CD14-positive monocyte (primary cell): ENCODE measurements at regions not wholly inside any gene's neighbourhood (a gene's known extent, or its start where the extent isn't known, plus 50 kb on each side); places are given as distances from the start of the nearest gene placed in this dataset.

Experiments
- DNase-seq, 3 donors: peaks; one replicate each; pipeline ENCODE4 v3.0.0-alpha.2; 2011 to 2022
- H2AFZ ChIP-seq: 2 replicates; pipeline ENCODE4 v1.6.0; 2012; ENCODE audit warnings: mild to moderate bottlenecking, low read depth, low read length, inconsistent platforms; ENCODE audit not compliant: insufficient read depth, poor library complexity, severe bottlenecking
- H3K27ac ChIP-seq, 2 donors: 1 replicate in 1 of 2; 2 replicates in 1 of 2; pipeline ENCODE4 v1.5.1; 2012 to 2013; ENCODE audit warnings: low read length in 2 of 2, control low read depth in 1 of 2, inconsistent platforms in 1 of 2, low read depth in 1 of 2, mild to moderate bottlenecking in 1 of 2
- H3K27me3 ChIP-seq, 2 donors: one replicate each; pipeline versions ENCODE4 v1.6.0 to v1.6.1; 2011 to 2013; ENCODE audit warnings: low read length in 2 of 2; ENCODE audit not compliant: control insufficient read depth in 2 of 2, insufficient read depth in 2 of 2
- H3K36me3 ChIP-seq, 2 donors: replicated peaks in 1 of 2; 1 replicate in 1 of 2; 2 replicates in 1 of 2; pipeline versions ENCODE4 v1.5.1 to v1.6.1; 2012 to 2013; ENCODE audit warnings: low read length in 2 of 2, control low read depth in 1 of 2, inconsistent platforms in 1 of 2, mild to moderate bottlenecking in 1 of 2; ENCODE audit not compliant: insufficient read depth in 2 of 2, control insufficient read depth in 1 of 2
- H3K4me1 ChIP-seq, 2 donors: 1 replicate in 1 of 2; 2 replicates in 1 of 2; pipeline versions ENCODE4 v1.5.1 to v1.6.1; 2012 to 2013; ENCODE audit warnings: low read length in 2 of 2, control low read depth in 1 of 2, inconsistent platforms in 1 of 2, mild to moderate bottlenecking in 1 of 2, moderate library complexity in 1 of 2; ENCODE audit not compliant: insufficient read depth in 2 of 2, control insufficient read depth in 1 of 2
- H3K4me2 ChIP-seq: replicated peaks from 2 replicates; pipeline ENCODE3; 2012; ENCODE audit warnings: low read length, moderate library complexity, mild to moderate bottlenecking; ENCODE audit not compliant: poor library complexity, severe bottlenecking; ENCODE audit errors: extremely low read depth
- H3K4me3 ChIP-seq, 3 experiments: fragments of 200-600 bp in 1 of 3; sonication (generic) in 1 of 3; replicated peaks in 1 of 3; 1 replicate in 2 of 3; 2 replicates in 1 of 3; pipeline ENCODE4 v1.5.1; 2011 to 2013; ENCODE audit warnings: low read length in 3 of 3, mild to moderate bottlenecking in 3 of 3, control low read depth in 2 of 3, low read depth in 2 of 3, inconsistent platforms in 1 of 3, moderate library complexity in 1 of 3
- H3K79me2 ChIP-seq: 2 replicates; pipeline ENCODE4 v1.6.0; 2012; ENCODE audit warnings: mild to moderate bottlenecking, control low read depth, inconsistent platforms, low read length, moderate library complexity; ENCODE audit not compliant: insufficient read depth
- H3K9ac ChIP-seq: 2 replicates; pipeline ENCODE4 v1.6.0; 2017; ENCODE audit warnings: low read length, mild to moderate bottlenecking; ENCODE audit not compliant: insufficient read depth, poor library complexity, severe bottlenecking
- H3K9me3 ChIP-seq, 2 donors: replicated peaks in 1 of 2; 1 replicate in 1 of 2; 2 replicates in 1 of 2; pipeline versions ENCODE4 v1.5.1 to v1.6.1; 2012 to 2013; ENCODE audit warnings: low read length in 2 of 2, control low read depth in 1 of 2; ENCODE audit not compliant: control insufficient read depth in 1 of 2, insufficient read depth in 1 of 2
- H4K20me1 ChIP-seq: 2 replicates; pipeline ENCODE4 v1.6.0; 2012; ENCODE audit warnings: mild to moderate bottlenecking, low read length, control low read depth, moderate library complexity; ENCODE audit not compliant: insufficient read depth
- H3K27ac Mint-ChIP-seq, 7 donors: one replicate each; pipeline ENCODE4 v1.8.0; 2020; ENCODE audit warnings: mild to moderate bottlenecking in 7 of 7, mixed read lengths in 7 of 7, moderate library complexity in 6 of 7, inconsistent platforms in 2 of 7
- H3K27me3 Mint-ChIP-seq, 3 donors: one replicate each; pipeline ENCODE4 v1.8.0; 2021 to 2022; ENCODE audit warnings: low read depth in 3 of 3, mild to moderate bottlenecking in 3 of 3, mixed read lengths in 3 of 3, moderate library complexity in 3 of 3, inconsistent platforms in 1 of 3
- H3K36me3 Mint-ChIP-seq, 2 donors: one replicate each; pipeline ENCODE4 v1.8.0; 2020; ENCODE audit warnings: mixed read lengths in 2 of 2, inconsistent platforms in 1 of 2, mild to moderate bottlenecking in 1 of 2
- H3K4me1 Mint-ChIP-seq: one replicate; pipeline ENCODE4 v1.8.0; 2020; ENCODE audit warnings: mild to moderate bottlenecking, mixed read lengths
- H3K4me3 Mint-ChIP-seq, 2 donors: one replicate each; pipeline ENCODE4 v1.8.0; 2020; ENCODE audit warnings: mild to moderate bottlenecking in 2 of 2, mixed read lengths in 2 of 2, moderate library complexity in 1 of 2
- H3K9me3 Mint-ChIP-seq, 7 donors: one replicate each; pipeline ENCODE4 v1.8.0; 2020 to 2022; ENCODE audit warnings: mixed read lengths in 7 of 7, mild to moderate bottlenecking in 6 of 7, moderate library complexity in 6 of 7, inconsistent platforms in 2 of 7
- CTCF ChIP-seq: fragments of 200-600 bp; IDR thresholded peaks from one replicate; pipeline ENCODE4 v1.8.0; 2022; ENCODE audit warnings: antibody characterized with exemption, mild to moderate bottlenecking
- WGBS: methylation state at CpG from one replicate; pipeline ENCODE4 v1.1.5; 2013; ENCODE audit warnings: missing lambda C conversion rate; ENCODE audit not compliant: insufficient coverage; 5-methylcytosine and 5-hydroxymethylcytosine counted together
- intact Hi-C, 2 donors: fragments of 100-400 bp; cut with micrococcal nuclease; formaldehyde crosslinking; loops; one replicate each; pipeline versions ENCODE4 v1.15.0 to v1.15.1; 2023

- under 1% methylated on average over 36 of the region's 37 CpGs for WGBS
- DNase-seq = peak; percentile 48 to 53 (median 51)
- peak overlapping the region; percentile 92 for H3K4me2 ChIP-seq
- Mint-ChIP-seq H3K27me3 (no peaks in the 10 kb centered on the region), H3K4me1 (peaks cover 82% of the 10 kb centered on the region), H3K36me3 (peaks cover 8 to 36% of the 10 kb centered on the region in 2 donors), H3K27ac (peak overlapping the region; percentile 90 to 96 (median 95)), H3K9me3 (no peaks in the 10 kb centered on the region), H3K4me3 (peak overlapping the region; percentile 89 to 96)
- H3K9ac ChIP-seq = peak overlapping the region; percentile 83
- no peaks in the 10 kb centered on the region for H3K27me3 ChIP-seq
- TF ChIP-seq CTCF = no peak
- H3K4me1 ChIP-seq = peaks cover 79 to 90% of the 10 kb centered on the region in 2 donors
- no peaks in the 10 kb centered on the region for H3K9me3 ChIP-seq
- H3K27ac ChIP-seq = peak overlapping the region; percentile 83 to 87
- peak overlapping the region; percentile 68 to 88 (median 76) for H3K4me3 ChIP-seq
- H4K20me1 ChIP-seq = peaks cover 2% of the 10 kb centered on the region
- H3K79me2 ChIP-seq = peaks cover 97% of the 10 kb centered on the region
- H3K36me3 ChIP-seq = peaks cover 0 to 1% of the 10 kb centered on the region in 2 donors
- intact Hi-C loops = loop anchor here in 1 of 2 donors (2.0 to 5.0 kb wide), 2 partner anchors 15 to 56 kb away; no protein-coding TSS in a partner anchor
- H2AFZ ChIP-seq = peak overlapping the region; percentile 73
Observed at GRCh38 chr22:46053563-46054090, 76.7 kb upstream of the WNT7B start.

GRCh38 chr22:46054091-46055073, 77.4 kb upstream of the WNT7B start:
- Histone ChIP-seq H3K36me3 (peaks cover 0 to 3% of the 10 kb centered on the region in 2 donors), H4K20me1 (peaks cover 10% of the 10 kb centered on the region), H3K4me1 (peaks cover 76 to 87% of the 10 kb centered on the region in 2 donors), H3K4me2 (peak overlapping the region; percentile 92), H3K27ac (peak overlapping the region; percentile 83 to 87), H2AFZ (peak overlapping the region; percentile 78), H3K27me3 (no peaks in the 10 kb centered on the region), H3K9me3 (no peaks in the 10 kb centered on the region), H3K9ac (peak overlapping the region; percentile 83), H3K79me2 (peaks cover 97% of the 10 kb centered on the region), H3K4me3 (peak overlapping the region; percentile 68 to 88 (median 76))
- intact Hi-C loops = loop anchor here in 1 of 2 donors (5.0 kb wide), 1 partner anchor 57 kb away; no protein-coding TSS in a partner anchor
- Mint-ChIP-seq H3K36me3 (peaks cover 11 to 44% of the 10 kb centered on the region in 2 donors), H3K4me1 (peaks cover 75% of the 10 kb centered on the region), H3K4me3 (peak overlapping the region; percentile 89 to 93), H3K27me3 (no peaks in the 10 kb centered on the region), H3K9me3 (peaks cover 0 to 2% (median 0%) of the 10 kb centered on the region in 7 donors), H3K27ac (peak overlapping the region in 6 of 7 donors; percentile 77 to 92 (median 86))
- no peak for TF ChIP-seq CTCF
- peak in 2 of 3 donors; percentile 45 to 47 for DNase-seq
- WGBS = 11% methylated on average over 22 of the region's 42 CpGs
